ENCODE measurements at regions not wholly inside any gene's neighbourhood (a gene's known extent, or its start where the extent isn't known, plus 50 kb on each side); places are given as distances from the start of the nearest gene placed in this dataset.

- Histone ChIP-seq H3K4me1 (ENCODE audit: control insufficient read depth, insufficient read depth, low read length) (no peaks in the 10 kb centered on the region), H3K27ac (ENCODE audit: extremely low read depth, low read depth, low read length) (no peak overlapping the region), H3K9me3 (ENCODE audit: control insufficient read depth, insufficient read depth, low read depth, low read length) (no peaks in the 10 kb centered on the region), H3K4me3 (ENCODE audit: low read depth, low read length) (no peak overlapping the region), H3K36me3 (ENCODE audit: control insufficient read depth in 2 of 2, insufficient read depth in 1 of 2, low read length in 2 of 2) (no peaks in the 10 kb centered on the region)
- ChIA-PET POLR2A (no interaction called here), CTCF (no interaction called here)
- TF ChIP-seq ZNF701 (tag by site-specific recombination; IDR thresholded peaks at IDR 0.05): no peak
- no peak for TF ChIP-seq ZFHX2 (tag by site-specific recombination; conservative IDR thresholded peaks at IDR 0.05)
- TF ChIP-seq REPIN1 (tag by site-specific recombination; IDR thresholded peaks at IDR 0.05; ENCODE audit: low read depth): no peak
- no peak for TF ChIP-seq KLF9 (tag by site-specific recombination; IDR thresholded peaks at IDR 0.05; ENCODE audit: low read depth)
- no peak for TF ChIP-seq KLF8 (tag by site-specific recombination; IDR thresholded peaks at IDR 0.05)
- TF ChIP-seq AEBP2 (tag by site-specific recombination; IDR thresholded peaks at IDR 0.05; ENCODE audit: borderline replicate concordance): no peak
- TF ChIP-seq ZBTB8A (tag by site-specific recombination; IDR thresholded peaks at IDR 0.05): no peak
- no peak for TF ChIP-seq ZNF785 (tag by site-specific recombination; IDR thresholded peaks at IDR 0.05)
- no peak for TF ChIP-seq PATZ1 (tag by site-specific recombination; IDR thresholded peaks at IDR 0.05)
- TF ChIP-seq SP3 (tag by site-specific recombination; IDR thresholded peaks at IDR 0.05): no peak
- TF ChIP-seq ZNF704 (tag by site-specific recombination; IDR thresholded peaks at IDR 0.05): no peak
- TF ChIP-seq ZFP3 (tag by site-specific recombination; IDR thresholded peaks at IDR 0.05; ENCODE audit: low read depth): no peak
- no peak for TF ChIP-seq ZNF311 (tag by site-specific recombination; IDR thresholded peaks at IDR 0.05; ENCODE audit: borderline replicate concordance)
Observed at GRCh38 chr14:57086271-57087162, 182.2 kb downstream of the EXOC5 start.

GRCh38 chr14:57085801-57086200 lies 182.9 kb downstream of the EXOC5 start:
- ChIA-PET POLR2A (no interaction called here), CTCF (no interaction called here)
- Histone ChIP-seq H3K4me1 (ENCODE audit: control insufficient read depth, insufficient read depth, low read length) (no peaks in the 10 kb centered on the region), H3K36me3 (ENCODE audit: control insufficient read depth in 2 of 2, insufficient read depth in 1 of 2, low read length in 2 of 2) (no peaks in the 10 kb centered on the region), H3K9me3 (ENCODE audit: control insufficient read depth, insufficient read depth, low read depth, low read length) (no peaks in the 10 kb centered on the region), H3K27ac (ENCODE audit: extremely low read depth, low read depth, low read length) (no peak overlapping the region), H3K4me3 (ENCODE audit: low read depth, low read length) (no peak overlapping the region)
- TF ChIP-seq CTCF (tag by site-specific recombination; IDR thresholded peaks at IDR 0.05) (no peak), ZNF76 (tag by site-specific recombination; IDR thresholded peaks at IDR 0.05; ENCODE audit: borderline replicate concordance, low read depth) (no peak)
